Fibroblast of upper back skin (primary cell): ENCODE measurements at regions not wholly inside any gene's neighbourhood (a gene's known extent, or its start where the extent isn't known, plus 50 kb on each side); places are given as distances from the start of the nearest gene placed in this dataset.

ENCODE experiments used
- DNase-seq: peaks from one replicate; pipeline ENCODE4 v3.0.0-alpha.2; 2013

DNA sequence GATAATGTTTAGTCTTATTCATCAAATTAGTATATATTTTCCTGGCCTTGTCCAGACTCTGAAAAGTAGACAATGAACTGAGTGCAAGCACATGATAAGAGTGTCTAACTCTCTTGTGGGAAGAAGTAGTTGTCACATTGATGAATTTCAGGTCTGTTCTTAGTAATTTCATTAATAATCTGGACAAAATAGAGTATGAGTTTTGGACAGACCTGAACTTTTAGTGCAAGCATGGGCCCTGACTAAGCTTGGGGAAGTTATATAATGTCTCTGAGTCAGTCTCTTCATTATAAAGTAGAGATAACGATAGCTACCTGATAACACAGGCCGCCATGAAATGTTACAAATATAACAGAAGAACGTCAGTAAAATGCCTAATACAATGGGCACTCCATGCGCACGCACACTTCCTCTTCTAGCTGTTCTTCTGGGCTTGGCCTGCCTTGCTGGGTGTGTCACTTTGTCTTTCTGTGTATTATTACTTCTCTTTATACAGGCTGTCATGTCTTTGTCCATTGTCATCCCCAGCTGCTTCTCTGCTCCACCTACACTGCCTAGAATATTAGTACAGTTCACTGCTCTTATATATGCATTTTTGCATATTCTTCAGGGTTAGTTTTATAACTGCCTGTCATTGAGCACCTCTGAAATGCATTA lies 129.1 kb upstream of the HTR2A start:
- no peak for DNase-seq

DNA sequence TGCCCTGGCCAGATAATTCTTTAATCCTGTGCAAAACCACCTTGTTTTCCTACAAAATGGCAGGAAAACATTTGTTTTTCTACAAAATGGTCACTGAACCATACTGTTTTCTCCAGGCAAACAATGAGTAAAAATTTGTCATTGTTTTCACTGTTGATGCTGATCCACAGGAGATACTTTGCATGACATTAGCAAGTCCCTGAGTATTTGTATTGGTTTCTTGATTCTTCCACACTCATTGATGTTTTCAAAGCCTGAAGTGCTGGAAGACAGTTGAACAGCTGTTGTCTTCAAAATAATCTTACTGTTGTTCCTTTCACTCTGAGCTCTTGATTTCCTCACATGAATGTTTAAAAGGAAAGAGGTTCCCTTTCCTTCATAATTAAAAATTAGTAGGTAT lies 123.1 kb upstream of the HTR2A start:
- DNase-seq, result no peak

DNA sequence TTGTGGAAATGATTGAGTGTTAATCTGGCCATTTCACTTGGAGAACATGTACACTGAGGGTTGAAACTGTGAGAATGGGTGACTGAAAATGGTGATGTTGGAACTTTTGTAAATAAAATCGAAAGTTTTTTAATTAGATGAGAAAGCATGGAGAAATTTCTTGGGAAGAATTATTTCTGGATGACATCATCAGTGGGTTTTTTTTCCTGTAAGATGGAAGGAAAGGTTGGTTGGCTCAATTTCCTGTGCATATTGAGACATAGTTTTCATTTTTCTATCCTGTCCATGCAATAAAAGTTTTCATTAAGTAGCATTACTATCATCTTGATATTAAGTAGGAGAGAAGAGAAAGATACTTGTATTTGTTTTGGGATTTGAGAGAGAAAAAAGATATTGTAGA lies 120.6 kb upstream of the HTR2A start:
- DNase-seq, result peak; percentile 29

DNA sequence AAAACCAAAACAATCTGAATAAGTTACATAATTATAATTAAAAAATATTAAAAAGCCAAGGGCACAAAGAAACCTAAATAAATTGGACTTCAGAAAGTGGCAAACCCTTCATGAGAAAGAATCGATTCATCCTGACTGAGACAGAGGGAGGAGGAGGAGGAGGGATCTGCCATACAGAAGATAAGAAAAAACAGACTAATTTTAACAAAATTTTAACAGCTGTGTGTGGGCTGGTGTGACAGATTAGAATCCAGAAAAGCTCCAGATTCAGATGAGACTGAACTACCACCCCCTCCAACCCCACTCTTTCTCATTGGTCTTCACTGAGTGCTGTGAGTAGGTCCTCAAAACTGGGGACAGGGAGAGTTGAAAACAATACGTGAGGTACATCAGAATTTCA lies 111.5 kb upstream of the HTR2A start:
- DNase-seq, result no peak

DNA sequence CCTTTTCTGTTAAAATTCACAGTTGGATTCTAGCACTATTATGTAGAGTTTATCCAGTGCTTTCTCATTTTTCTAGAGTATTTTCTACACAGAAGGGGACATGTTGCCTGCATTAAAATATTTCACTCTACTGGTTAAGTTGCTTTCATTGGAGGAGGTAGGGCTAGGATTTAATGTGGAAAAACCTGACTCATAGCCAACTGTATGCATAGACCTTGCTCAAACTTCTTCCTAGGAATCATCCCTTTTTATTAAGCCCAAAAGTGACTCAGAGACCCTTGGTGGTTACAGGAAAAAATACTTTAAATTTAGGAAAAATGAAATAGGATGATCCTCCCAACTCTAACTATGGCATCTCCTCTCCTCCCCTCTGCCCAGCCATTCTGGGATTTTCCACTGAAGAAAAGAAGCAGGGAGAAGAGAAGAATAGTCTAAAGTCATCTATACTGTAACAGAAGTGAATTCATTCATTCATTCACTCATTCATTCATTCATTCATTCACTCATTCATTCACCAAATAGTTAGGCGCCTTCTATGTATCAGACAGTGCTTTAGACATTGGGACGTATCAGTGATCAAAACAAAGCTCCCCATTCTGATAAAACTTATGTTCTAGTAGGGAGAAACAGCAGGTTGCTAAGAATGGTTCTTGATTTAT lies 109.0 kb upstream of the HTR2A start:
- peak; percentile 81 for DNase-seq

DNA sequence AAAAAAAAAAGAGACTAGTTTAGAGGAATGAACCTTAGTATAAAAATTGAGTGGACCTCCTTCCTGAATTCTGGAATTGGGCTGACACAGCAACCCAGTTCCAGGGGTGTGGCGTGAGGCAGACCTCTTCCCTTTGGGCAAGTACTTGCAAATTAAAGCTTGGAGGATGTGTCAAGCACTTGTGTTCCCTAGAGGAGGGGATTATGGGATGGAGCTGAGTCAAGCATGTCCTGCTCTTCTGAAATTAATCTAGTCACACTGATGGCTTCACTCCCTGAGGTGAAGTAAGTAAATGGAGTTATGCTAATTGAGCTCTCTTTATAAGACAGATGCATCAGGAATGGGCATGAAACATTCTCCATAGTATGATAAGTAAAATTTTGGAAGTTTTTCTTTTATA lies 107.7 kb upstream of the HTR2A start:
- DNase-seq, result no peak

DNA sequence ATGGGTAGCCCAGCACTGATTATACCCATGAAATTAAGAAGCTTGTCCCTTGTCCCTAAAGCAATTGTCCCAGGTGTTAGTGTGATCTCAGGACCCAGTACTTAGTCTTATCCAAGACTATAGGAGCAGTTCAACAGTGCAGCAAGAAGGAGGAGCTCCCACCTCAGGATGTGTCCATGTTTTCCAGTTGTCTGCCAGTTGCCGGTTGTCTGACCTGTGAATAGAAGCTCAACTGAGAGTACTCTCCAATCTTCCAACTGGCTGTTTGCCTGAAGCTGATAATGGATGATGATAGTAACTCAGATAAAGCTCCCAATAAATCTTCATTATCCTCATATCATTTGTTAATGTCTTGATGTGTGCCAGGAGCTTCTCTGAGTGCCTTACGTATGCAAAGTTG lies 107.2 kb upstream of the HTR2A start:
- peak; percentile 39 for DNase-seq

DNA sequence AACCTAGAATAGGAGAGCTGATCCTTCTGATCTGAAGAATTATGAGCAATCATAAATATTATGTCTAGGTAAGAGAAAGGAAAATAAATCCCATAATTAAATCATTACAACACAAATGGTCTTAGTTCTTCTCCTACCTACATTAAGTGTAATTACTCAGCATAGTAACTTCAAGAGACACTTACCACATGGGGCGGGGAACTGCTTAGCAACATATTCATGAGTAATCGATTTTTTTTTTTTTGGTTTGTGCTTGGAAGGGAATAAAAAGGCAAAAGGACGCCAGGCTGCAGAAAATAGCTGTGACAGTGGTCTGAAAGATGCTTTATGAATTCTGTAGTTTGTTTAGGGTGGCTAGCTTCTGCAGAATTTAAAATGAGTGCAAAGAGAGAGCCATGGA lies 103.3 kb upstream of the HTR2A start:
- peak; percentile 45 for DNase-seq

DNA sequence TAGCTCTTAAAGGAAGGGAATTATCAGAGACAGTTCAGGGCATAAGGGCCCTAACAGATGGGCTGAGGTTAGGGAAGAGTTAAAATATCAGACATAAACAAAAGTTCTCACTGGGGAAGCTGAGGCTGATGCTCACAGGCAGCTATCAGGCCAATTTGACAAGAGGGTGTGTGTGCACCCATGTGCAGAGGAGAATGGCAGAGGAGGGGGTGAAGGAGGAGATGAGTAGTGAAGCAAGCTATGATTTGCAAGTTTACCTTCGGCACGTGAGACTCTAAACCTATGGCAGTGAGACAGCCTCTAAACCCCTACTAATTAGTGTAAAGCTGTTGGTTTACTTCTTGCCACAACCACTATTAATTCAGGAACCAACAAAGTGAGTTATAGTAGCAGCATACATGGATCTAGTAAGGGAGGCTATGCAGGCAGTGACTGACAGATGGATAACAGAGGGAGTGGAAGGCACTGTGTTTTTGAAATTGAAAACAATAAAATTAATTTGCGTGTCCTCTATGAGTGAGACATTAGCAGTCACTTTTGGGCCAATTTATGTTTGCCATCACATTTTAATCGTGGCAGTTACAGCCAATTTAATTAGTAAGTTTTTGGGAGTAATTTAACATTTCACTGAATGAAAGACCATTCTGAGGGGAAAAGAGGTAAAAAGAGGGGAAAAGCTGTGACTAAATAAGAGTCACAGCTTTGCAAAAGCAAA lies 99.6 kb upstream of the HTR2A start:
- no peak for DNase-seq

DNA sequence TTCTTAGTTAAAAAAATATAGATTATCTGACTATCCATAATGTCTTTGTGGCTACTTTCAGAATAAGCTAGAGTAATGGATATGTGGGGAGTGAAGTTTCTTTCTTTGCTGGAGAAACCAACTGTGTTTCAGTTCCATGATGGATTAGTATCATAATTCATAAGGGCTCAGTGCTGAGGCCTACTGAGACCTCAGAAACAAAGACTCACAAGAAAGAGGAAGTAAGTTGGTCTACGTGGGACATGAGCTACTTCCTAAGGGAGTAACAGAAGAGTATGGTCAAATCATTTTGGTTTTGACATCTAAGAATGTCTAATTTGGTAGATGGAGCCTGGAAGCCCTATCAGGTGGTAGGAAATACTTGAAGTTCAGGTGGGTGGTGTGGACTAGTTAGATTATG lies 99.0 kb upstream of the HTR2A start:
- no peak for DNase-seq

DNA sequence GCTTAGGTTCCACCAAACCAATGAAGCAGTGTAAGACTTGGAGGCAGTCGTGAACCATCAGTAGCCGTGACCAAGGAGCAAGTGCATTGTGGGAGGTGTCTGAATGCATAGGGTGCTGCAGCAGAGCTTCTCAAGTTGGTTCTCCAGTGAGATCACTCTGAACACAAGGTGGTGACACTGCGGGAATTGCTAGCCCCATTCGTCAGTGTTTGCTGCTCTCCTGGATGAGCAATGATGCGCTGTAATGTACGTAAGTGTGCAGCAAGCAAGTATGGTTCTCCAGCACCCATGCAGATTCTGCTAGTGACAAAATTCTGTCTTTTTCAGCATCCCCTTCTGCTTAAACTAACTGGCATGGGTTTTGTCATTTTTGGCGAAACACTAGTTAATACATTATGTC lies 97.6 kb upstream of the HTR2A start:
- no peak for DNase-seq

DNA sequence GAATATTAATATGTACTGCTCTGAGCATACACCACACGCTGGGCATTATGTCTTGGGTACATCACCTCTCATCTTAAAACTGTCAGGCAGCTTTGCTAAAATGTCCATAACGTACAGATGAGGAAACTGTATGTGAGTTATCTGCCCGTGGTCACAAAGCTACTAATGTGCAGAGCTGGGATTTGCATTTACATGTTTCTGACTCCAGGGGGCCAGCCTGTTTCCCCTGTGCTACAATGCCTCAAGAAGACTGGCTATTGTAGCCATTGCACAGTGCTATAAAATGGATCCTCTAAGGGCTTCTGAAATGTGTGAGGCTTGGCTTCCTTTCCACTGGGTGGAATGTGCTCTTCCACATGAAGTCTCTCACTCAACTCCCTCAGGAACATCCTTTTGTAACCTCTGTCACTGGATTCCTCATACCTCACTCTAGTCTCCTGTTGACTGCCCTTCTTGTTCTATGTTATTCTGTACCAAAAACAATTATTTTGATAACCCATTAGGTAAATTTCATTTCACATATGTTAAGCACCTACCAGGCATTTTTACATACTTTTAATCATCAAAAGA lies 95.6 kb upstream of the HTR2A start:
- DNase-seq, result peak; percentile 18

DNA sequence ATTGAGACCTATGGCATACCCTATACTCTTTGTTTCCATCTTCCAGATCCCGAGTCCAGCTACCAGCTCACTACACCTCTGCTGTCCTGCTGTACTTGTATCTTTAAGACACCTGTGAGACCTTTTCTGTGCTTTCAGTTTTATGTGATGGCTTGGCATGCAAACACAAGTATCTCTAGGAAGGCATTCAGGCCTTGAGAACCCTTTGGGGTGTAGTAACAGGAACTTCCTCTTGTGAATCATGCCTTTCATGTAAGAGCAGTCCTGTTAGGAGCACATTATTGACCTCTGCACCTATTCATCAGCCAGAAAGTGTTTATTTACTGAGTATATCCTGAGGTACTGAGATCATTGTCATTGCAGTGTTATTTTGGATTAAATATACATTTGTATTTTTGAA lies 87.0 kb upstream of the HTR2A start:
- no peak for DNase-seq

DNA sequence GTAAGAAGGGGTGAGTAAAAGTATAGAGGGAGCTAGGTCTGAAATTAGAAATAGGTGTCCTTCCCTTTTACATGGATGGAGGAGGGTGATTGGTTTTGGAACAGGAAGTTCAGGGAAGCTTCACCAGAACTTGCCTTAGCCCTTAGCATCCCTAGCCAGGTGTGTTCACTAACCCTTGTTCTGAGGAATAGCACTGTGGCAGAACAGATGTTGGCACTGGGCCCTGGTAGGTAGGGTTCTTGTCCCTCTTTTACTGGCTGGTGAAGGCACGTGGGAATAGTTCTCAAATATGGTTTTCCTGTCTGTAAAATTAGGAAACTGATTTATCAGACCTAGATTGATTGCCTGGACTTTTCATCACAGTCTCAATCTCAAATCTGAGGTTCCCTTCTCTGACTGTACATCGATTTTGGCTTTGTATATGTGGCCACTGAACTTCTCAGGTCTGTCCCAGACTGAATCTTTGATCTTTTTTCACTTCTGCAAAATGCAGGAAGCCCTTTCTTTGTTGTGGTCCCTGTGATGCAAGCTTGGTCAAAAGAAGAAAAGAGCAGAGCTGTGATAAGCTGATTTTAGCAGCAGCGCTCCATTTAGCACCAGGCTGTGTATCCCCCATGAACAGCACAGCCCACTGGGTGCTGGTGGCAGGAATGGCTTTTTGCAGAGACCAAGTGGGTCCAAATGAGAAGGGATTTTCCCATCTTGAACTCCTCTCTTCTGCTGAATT lies 86.2 kb upstream of the HTR2A start:
- DNase-seq, result no peak

DNA sequence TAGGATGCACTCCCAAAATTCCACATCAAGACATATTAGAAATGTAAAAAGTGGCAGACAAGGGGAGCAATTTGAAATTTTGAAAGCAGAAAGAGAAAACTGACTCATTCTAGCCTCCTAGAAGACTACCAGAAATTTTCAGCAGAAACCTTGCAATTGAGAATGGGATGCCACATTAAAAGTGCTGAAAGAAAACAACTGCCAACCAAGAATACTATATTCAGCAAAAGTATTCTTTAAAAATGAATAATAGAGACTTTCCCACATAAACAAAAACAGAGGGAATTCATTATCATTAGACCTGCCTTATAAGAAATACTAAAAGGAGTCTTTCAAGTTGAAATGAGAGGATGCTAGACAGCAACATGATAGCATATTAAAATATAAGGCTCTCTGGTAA lies 78.3 kb upstream of the HTR2A start:
- no peak for DNase-seq

DNA sequence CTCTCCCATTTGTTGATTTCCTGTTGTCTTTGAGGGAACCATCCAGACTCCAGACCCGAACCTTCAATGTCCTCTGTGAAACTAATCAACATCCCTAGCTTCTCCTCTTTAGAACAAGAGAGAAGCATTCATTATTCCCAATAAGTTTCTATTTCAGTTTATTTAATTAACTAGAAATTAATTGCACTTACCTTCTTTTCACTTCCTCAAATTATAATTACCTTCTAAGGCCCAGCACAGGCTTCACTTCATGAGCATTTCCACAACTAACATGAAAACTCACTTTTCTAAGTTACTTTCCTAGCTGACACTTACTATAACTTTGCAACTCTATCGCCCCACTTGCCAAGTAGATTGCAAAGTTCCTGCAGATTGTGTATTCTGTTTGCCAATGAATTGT lies 71.6 kb upstream of the HTR2A start:
- DNase-seq, result no peak

DNA sequence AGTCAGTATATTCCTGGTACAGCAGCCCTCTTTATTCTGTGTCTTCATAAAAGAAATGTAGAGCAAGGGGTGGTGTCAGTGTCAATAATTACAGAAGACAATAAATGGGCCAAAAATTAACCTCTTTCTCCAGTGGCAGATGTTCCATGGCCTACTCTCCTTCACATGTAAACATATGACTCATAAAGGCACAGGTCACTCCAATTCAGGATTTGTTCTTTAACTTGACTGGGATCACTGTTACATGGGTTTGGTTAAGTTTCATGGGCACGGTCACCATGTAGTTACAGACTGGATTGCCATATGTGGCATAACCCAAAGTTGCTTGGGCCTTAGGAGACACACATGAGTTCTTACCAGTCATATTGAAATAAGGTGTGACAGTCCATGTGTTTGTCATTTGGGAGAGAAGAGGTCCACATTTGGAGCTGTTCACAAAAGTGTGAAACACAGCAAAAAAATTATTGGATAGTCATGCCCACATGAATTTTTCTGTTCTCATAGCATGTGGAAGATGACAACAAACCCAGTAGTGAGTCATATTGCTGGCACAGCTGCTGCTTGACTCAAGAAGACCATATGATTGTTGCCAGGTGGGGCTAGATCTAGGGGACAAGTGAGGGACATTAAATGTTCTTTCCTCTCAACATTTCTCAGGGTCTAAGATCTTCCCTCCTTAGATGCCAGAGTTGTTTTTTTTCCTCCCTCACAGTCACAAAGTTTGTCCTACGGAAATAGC lies 68.1 kb upstream of the HTR2A start:
- peak; percentile 47 for DNase-seq

DNA sequence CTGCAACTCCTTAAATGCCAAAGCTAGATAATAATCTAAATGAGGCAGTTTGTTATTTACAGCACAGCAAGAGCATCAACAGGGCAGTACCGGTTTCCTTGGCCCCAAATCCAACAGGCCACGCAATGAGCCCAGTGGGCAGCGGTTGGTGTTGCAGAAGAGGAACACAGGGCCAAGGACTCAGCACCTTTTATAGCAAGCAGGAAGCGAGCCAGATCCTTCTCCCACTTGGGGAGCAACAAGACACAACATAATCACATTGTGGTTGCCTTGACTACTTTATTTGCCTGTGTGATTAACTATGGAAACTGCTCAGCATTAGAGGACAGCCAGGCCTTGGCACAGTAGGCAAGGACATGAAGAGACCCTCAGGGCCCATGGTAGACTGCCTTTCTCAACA lies 67.1 kb upstream of the HTR2A start:
- DNase-seq, result no peak

DNA sequence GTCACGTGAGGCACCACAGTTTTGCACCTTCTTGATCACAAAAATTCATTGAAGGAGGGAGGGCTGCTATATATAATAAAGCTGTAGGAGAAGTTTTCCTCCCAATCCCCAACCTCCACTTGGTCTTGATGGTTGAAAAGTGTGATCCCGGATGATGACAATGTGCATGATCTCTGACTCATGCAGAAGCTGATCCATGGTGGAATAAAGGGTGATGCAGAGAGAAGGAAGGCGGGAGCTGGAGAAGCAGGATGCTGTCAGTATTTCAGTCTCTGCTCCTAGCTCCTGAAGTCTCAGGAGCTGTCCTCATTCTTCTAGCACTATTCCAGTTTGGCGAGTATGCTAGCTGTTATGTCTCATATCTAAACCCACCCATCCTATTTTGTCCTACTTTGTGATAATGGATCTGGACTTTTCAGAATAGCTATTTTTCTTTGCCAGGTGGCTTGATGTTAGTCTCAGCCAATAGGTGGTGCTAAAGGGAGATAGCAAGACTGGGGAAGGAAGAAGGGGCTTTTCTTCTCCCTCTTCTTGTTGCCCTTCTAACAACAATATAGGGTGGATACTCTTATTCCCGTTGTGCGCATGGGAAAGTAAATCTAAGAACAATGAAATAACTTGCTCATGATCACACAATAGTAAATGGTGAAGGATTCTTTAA lies 65.6 kb upstream of the HTR2A start:
- peak; percentile 58 for DNase-seq

DNA sequence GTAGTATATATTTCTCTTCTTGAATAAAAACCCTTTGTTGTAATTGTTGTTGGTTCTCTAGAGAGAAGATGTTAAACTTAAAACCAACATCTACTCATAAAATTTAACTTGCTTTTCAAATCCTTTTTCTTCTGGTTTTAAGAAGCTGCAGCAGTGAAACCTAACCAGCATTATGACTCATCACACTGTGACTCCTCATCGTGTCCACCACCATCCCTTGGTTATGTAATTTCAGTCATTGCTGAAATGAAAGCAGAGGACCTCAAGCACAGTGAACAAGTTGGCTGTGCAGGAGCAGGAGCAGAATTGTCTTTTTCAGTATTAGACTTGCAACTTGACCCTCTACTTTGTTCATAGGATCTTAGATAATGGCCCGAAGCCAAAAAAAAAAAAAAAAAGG lies 64.9 kb upstream of the HTR2A start:
- peak; percentile 80 for DNase-seq

DNA sequence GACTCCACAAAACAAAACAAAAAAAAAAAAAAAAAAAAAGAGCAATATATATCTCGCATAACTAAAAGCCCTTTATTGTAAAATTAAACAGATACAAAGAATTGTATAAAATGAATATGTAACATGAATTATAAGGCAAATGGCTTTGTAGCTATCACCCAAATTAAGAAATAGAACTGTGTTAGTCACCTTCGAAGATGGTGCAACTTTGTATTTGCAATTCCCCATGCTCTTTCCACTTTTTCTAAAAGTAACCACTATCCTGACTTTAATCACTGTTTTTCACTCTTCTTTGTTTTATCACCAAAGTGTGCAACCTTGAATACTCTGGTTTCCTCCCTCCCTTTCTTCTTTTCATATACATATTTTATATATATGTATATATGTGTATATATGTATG lies 57.1 kb upstream of the HTR2A start:
- no peak for DNase-seq

DNA sequence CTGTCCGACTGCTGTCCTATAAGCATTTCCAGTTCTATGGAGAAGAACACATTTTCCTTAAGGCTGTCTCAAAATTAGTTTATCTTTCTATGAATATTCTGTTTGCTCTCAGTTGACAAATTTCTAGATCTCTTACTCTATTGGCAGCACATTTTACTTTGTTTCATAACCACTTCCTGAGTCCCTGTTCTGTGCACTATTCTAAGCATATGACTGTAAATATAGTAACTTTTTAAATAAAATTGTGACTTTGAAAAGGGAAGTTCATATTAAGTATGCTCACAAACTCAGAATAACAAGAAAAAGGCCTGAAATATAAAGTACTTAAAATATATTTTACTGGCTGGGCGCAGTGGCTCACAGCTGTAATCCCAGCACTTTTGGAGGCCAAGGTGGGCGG lies 56.5 kb upstream of the HTR2A start:
- DNase-seq, result no peak
